ENCODE measurements at regions not wholly inside any gene's neighbourhood (a gene's known extent, or its start where the extent isn't known, plus 50 kb on each side); places are given as distances from the start of the nearest gene placed in this dataset.
A peak's percentile ranks its signal among the peaks of the same experiment; 100 is the strongest.
"Not testable (repeated sequence)": the region's sequence is repeated elsewhere in the genome, so short reads cannot be mapped to it uniquely, and the experiment has no call there.

- DNase-seq (ENCODE audit: low read depth): no peak
These were observed 304.1 kb downstream of the RFPL4B start for GRCh38 chr6:112651239-112651638.

GRCh38 chr6:112659912-112660311, 312.8 kb downstream of the RFPL4B start:
- DNase-seq (ENCODE audit: low read depth): no peak

- no peak for DNase-seq (ENCODE audit: low read depth)
These were observed 313.5 kb downstream of the RFPL4B start for GRCh38 chr6:112660626-112661025.

GRCh38 chr6:112663698-112664097, 316.6 kb downstream of the RFPL4B start:
- DNase-seq (ENCODE audit: low read depth): no peak

GRCh38 chr6:112665114-112665513, 318.0 kb downstream of the RFPL4B start:
- no peak for DNase-seq (ENCODE audit: low read depth)

GRCh38 chr6:112665815-112666214, 318.7 kb downstream of the RFPL4B start:
- DNase-seq (ENCODE audit: low read depth): peak; percentile 21

- no peak for DNase-seq (ENCODE audit: low read depth)
These were observed 320.3 kb downstream of the RFPL4B start for GRCh38 chr6:112667427-112667826.

- DNase-seq (ENCODE audit: low read depth): no peak
These were observed 333.0 kb downstream of the RFPL4B start for GRCh38 chr6:112680091-112680490.

- DNase-seq (ENCODE audit: low read depth): no peak
These were observed 334.9 kb downstream of the RFPL4B start for GRCh38 chr6:112682071-112682470.

GRCh38 chr6:112683106-112683505, 336.0 kb downstream of the RFPL4B start:
- DNase-seq (ENCODE audit: low read depth): no peak

GRCh38 chr6:112683926-112684325, 336.8 kb downstream of the RFPL4B start:
- DNase-seq (ENCODE audit: low read depth): peak; percentile 78

GRCh38 chr6:112685521-112686220, 338.5 kb downstream of the RFPL4B start:
- DNase-seq (ENCODE audit: low read depth): not testable (repeated sequence)

- DNase-seq (ENCODE audit: low read depth): not testable (repeated sequence)
These were observed 341.5 kb downstream of the RFPL4B start for GRCh38 chr6:112688487-112689165.

- DNase-seq (ENCODE audit: low read depth): not testable (repeated sequence)
These were observed 342.2 kb downstream of the RFPL4B start for GRCh38 chr6:112689183-112689858.

GRCh38 chr6:112690497-112691202, 343.5 kb downstream of the RFPL4B start:
- peak; percentile 74 for DNase-seq (ENCODE audit: low read depth)

GRCh38 chr6:112691289-112691688, 344.2 kb downstream of the RFPL4B start:
- peak; percentile 92 for DNase-seq (ENCODE audit: low read depth)

GRCh38 chr6:112695001-112695400, 347.9 kb downstream of the RFPL4B start:
- DNase-seq (ENCODE audit: low read depth): no peak

- DNase-seq (ENCODE audit: low read depth): no peak
These were observed 350.1 kb downstream of the RFPL4B start for GRCh38 chr6:112697265-112697664.

- DNase-seq (ENCODE audit: low read depth): no peak
These were observed 354.1 kb downstream of the RFPL4B start for GRCh38 chr6:112701201-112701600.

GRCh38 chr6:112710710-112711109, 363.6 kb downstream of the RFPL4B start:
- DNase-seq (ENCODE audit: low read depth): no peak

GRCh38 chr6:112713402-112713801, 366.3 kb downstream of the RFPL4B start:
- no peak for DNase-seq (ENCODE audit: low read depth)

GRCh38 chr6:112717401-112717800, 370.3 kb downstream of the RFPL4B start:
- no peak for DNase-seq (ENCODE audit: low read depth)

All from GM04504 (cell line).